ENCODE measurements at regions not wholly inside any gene's neighbourhood (a gene's known extent, or its start where the extent isn't known, plus 50 kb on each side); places are given as distances from the start of the nearest gene placed in this dataset.

- Histone ChIP-seq H3K9ac (ENCODE audit: low read length) (no peak overlapping the region), H4K8ac (ENCODE audit: low read length) (peak overlapping the region; percentile 35), H4K91ac (ENCODE audit: low read length) (no peak overlapping the region), H2BK5ac (ENCODE audit: low read depth, low read length, poor library complexity, severe bottlenecking) (no peak overlapping the region), H3K23ac (ENCODE audit: low read length in 2 of 2) (no peak overlapping the region), H2AFZ (ENCODE audit: low read depth, low read length) (no peak overlapping the region), H2AK5ac (ENCODE audit: low read length, severe bottlenecking) (no peak overlapping the region), H3K27ac (ENCODE audit: low read length, poor library complexity, severe bottlenecking) (no peak overlapping the region), H3K4ac (ENCODE audit: low read depth in 1 of 2, low read length in 2 of 2) (no peak overlapping the region), H3K9me3 (ENCODE audit: control insufficient read depth, low read length) (no peaks in the 10 kb centered on the region), H3K36me3 (ENCODE audit: control insufficient read depth in 1 of 2, insufficient read depth in 2 of 2, low read depth in 1 of 2, low read length in 2 of 2) (no peaks in the 10 kb centered on the region), H3K18ac (ENCODE audit: low read depth in 1 of 2, low read length in 2 of 2) (no peak overlapping the region), H2BK12ac (ENCODE audit: low read length in 2 of 2) (no peak overlapping the region), H3K27me3 (ENCODE audit: control insufficient read depth in 1 of 2, insufficient read depth in 1 of 2, low read length in 2 of 2) (peaks cover 0 to 5% of the 10 kb centered on the region in 2 experiments), H3K4me1 (ENCODE audit: control insufficient read depth, insufficient read depth, low read depth, low read length) (no peaks in the 10 kb centered on the region), H2BK15ac (ENCODE audit: low read depth, poor library complexity, severe bottlenecking) (no peak overlapping the region), H3K4me3 (ENCODE audit: insufficient read depth in 1 of 2, low read depth in 1 of 2, low read length in 2 of 2) (no peak overlapping the region), H3K4me2 (ENCODE audit: low read length, poor library complexity, severe bottlenecking) (no peak overlapping the region), H3K14ac (ENCODE audit: low read length in 2 of 2) (no peak overlapping the region), H2BK120ac (ENCODE audit: low read depth, low read length) (no peak overlapping the region), H3K79me1 (replicated peaks; ENCODE audit: low read length, poor library complexity, severe bottlenecking) (no peaks in the 10 kb centered on the region)
- peak; percentile 3 for DNase-seq
- 69% methylated on average over 8 of the region's 8 CpGs for WGBS
Measured at GRCh38 chr2:165017966-165018596, 62.8 kb upstream of the SLC38A11 start.

GRCh38 chr2:165016772-165017411, 61.6 kb upstream of the SLC38A11 start:
- no peak overlapping the region for H3K4ac ChIP-seq (ENCODE audit: low read depth in 1 of 2, low read length in 2 of 2)
- WGBS: 17% methylated on average over 11 of the region's 15 CpGs
- peak; percentile 80 for DNase-seq
- no peak overlapping the region for H2BK12ac ChIP-seq (ENCODE audit: low read length in 2 of 2)
- H3K18ac ChIP-seq (ENCODE audit: low read depth in 1 of 2, low read length in 2 of 2): no peak overlapping the region
- no peak overlapping the region for H3K4me2 ChIP-seq (ENCODE audit: low read length, poor library complexity, severe bottlenecking)
- no peak overlapping the region for H2AK5ac ChIP-seq (ENCODE audit: low read length, severe bottlenecking)
- no peak overlapping the region for H3K14ac ChIP-seq (ENCODE audit: low read length in 2 of 2)
- H2BK15ac ChIP-seq (ENCODE audit: low read depth, poor library complexity, severe bottlenecking): no peak overlapping the region
- no peak overlapping the region for H4K8ac ChIP-seq (ENCODE audit: low read length)
- peaks cover 0 to 5% of the 10 kb centered on the region in 2 experiments for H3K27me3 ChIP-seq (ENCODE audit: control insufficient read depth in 1 of 2, insufficient read depth in 1 of 2, low read length in 2 of 2)
- peak overlapping the region; percentile 57 for H3K9ac ChIP-seq (ENCODE audit: low read length)
- H2AFZ ChIP-seq (ENCODE audit: low read depth, low read length): no peak overlapping the region
- H4K91ac ChIP-seq (ENCODE audit: low read length): no peak overlapping the region
- no peak overlapping the region for H2BK120ac ChIP-seq (ENCODE audit: low read depth, low read length)
- no peaks in the 10 kb centered on the region for H3K36me3 ChIP-seq (ENCODE audit: control insufficient read depth in 1 of 2, insufficient read depth in 2 of 2, low read depth in 1 of 2, low read length in 2 of 2)
- no peaks in the 10 kb centered on the region for H3K9me3 ChIP-seq (ENCODE audit: control insufficient read depth, low read length)
- no peak overlapping the region for H2BK5ac ChIP-seq (ENCODE audit: low read depth, low read length, poor library complexity, severe bottlenecking)
- H3K27ac ChIP-seq (ENCODE audit: low read length, poor library complexity, severe bottlenecking): no peak overlapping the region
- no peaks in the 10 kb centered on the region for H3K4me1 ChIP-seq (ENCODE audit: control insufficient read depth, insufficient read depth, low read depth, low read length)
- H3K23ac ChIP-seq (ENCODE audit: low read length in 2 of 2): no peak overlapping the region
- no peaks in the 10 kb centered on the region for H3K79me1 ChIP-seq (replicated peaks; ENCODE audit: low read length, poor library complexity, severe bottlenecking)
- H3K4me3 ChIP-seq (ENCODE audit: insufficient read depth in 1 of 2, low read depth in 1 of 2, low read length in 2 of 2): peak overlapping the region in 1 of 2 experiments; percentile 31

GRCh38 chr2:165015052-165015642, 59.8 kb upstream of the SLC38A11 start:
- no peaks in the 10 kb centered on the region for H3K9me3 ChIP-seq (ENCODE audit: control insufficient read depth, low read length)
- H2AFZ ChIP-seq (ENCODE audit: low read depth, low read length): no peak overlapping the region
- H3K27me3 ChIP-seq (ENCODE audit: control insufficient read depth in 1 of 2, insufficient read depth in 1 of 2, low read length in 2 of 2): peaks cover 0 to 5% of the 10 kb centered on the region in 2 experiments
- H3K4me2 ChIP-seq (ENCODE audit: low read length, poor library complexity, severe bottlenecking): no peak overlapping the region
- H3K79me1 ChIP-seq (replicated peaks; ENCODE audit: low read length, poor library complexity, severe bottlenecking): no peaks in the 10 kb centered on the region
- H3K4ac ChIP-seq (ENCODE audit: low read depth in 1 of 2, low read length in 2 of 2): no peak overlapping the region
- H3K23ac ChIP-seq (ENCODE audit: low read length in 2 of 2): no peak overlapping the region
- no peak overlapping the region for H3K27ac ChIP-seq (ENCODE audit: low read length, poor library complexity, severe bottlenecking)
- DNase-seq: peak; percentile 68
- no peak overlapping the region for H3K9ac ChIP-seq (ENCODE audit: low read length)
- no peaks in the 10 kb centered on the region for H3K36me3 ChIP-seq (ENCODE audit: control insufficient read depth in 1 of 2, insufficient read depth in 2 of 2, low read depth in 1 of 2, low read length in 2 of 2)
- no peak overlapping the region for H4K8ac ChIP-seq (ENCODE audit: low read length)
- no peak overlapping the region for H2BK5ac ChIP-seq (ENCODE audit: low read depth, low read length, poor library complexity, severe bottlenecking)
- H4K91ac ChIP-seq (ENCODE audit: low read length): no peak overlapping the region
- no peaks in the 10 kb centered on the region for H3K4me1 ChIP-seq (ENCODE audit: control insufficient read depth, insufficient read depth, low read depth, low read length)
- H2BK12ac ChIP-seq (ENCODE audit: low read length in 2 of 2): no peak overlapping the region
- no peak overlapping the region for H3K4me3 ChIP-seq (ENCODE audit: insufficient read depth in 1 of 2, low read depth in 1 of 2, low read length in 2 of 2)
- H3K18ac ChIP-seq (ENCODE audit: low read depth in 1 of 2, low read length in 2 of 2): no peak overlapping the region
- no peak overlapping the region for H3K14ac ChIP-seq (ENCODE audit: low read length in 2 of 2)
- WGBS: 29% methylated on average over 3 of the region's 4 CpGs
- no peak overlapping the region for H2BK120ac ChIP-seq (ENCODE audit: low read depth, low read length)
- H2AK5ac ChIP-seq (ENCODE audit: low read length, severe bottlenecking): no peak overlapping the region
- H2BK15ac ChIP-seq (ENCODE audit: low read depth, poor library complexity, severe bottlenecking): no peak overlapping the region

GRCh38 chr2:165013944-165014619, 58.8 kb upstream of the SLC38A11 start:
- H2AK5ac ChIP-seq (ENCODE audit: low read length, severe bottlenecking): no peak overlapping the region

More at GRCh38 chr2:165013944-165014619, 58.8 kb upstream of the SLC38A11 start:
- Histone ChIP-seq H4K8ac (ENCODE audit: low read length) (no peak overlapping the region), H3K4me2 (ENCODE audit: low read length, poor library complexity, severe bottlenecking) (no peak overlapping the region), H2BK120ac (ENCODE audit: low read depth, low read length) (no peak overlapping the region), H3K36me3 (ENCODE audit: control insufficient read depth in 1 of 2, insufficient read depth in 2 of 2, low read depth in 1 of 2, low read length in 2 of 2) (no peaks in the 10 kb centered on the region), H2AFZ (ENCODE audit: low read depth, low read length) (no peak overlapping the region), H3K4me3 (ENCODE audit: insufficient read depth in 1 of 2, low read depth in 1 of 2, low read length in 2 of 2) (no peak overlapping the region), H3K9ac (ENCODE audit: low read length) (no peak overlapping the region), H3K18ac (ENCODE audit: low read depth in 1 of 2, low read length in 2 of 2) (no peak overlapping the region), H2BK15ac (ENCODE audit: low read depth, poor library complexity, severe bottlenecking) (no peak overlapping the region), H3K14ac (ENCODE audit: low read length in 2 of 2) (no peak overlapping the region), H3K27ac (ENCODE audit: low read length, poor library complexity, severe bottlenecking) (no peak overlapping the region), H3K27me3 (ENCODE audit: control insufficient read depth in 1 of 2, insufficient read depth in 1 of 2, low read length in 2 of 2) (peaks cover 0 to 5% of the 10 kb centered on the region in 2 experiments), H3K79me1 (replicated peaks; ENCODE audit: low read length, poor library complexity, severe bottlenecking) (no peaks in the 10 kb centered on the region), H3K4ac (ENCODE audit: low read depth in 1 of 2, low read length in 2 of 2) (no peak overlapping the region), H3K9me3 (ENCODE audit: control insufficient read depth, low read length) (no peaks in the 10 kb centered on the region), H3K23ac (ENCODE audit: low read length in 2 of 2) (no peak overlapping the region), H2BK12ac (ENCODE audit: low read length in 2 of 2) (no peak overlapping the region), H4K91ac (ENCODE audit: low read length) (no peak overlapping the region), H3K4me1 (ENCODE audit: control insufficient read depth, insufficient read depth, low read depth, low read length) (peaks cover 1% of the 10 kb centered on the region), H2BK5ac (ENCODE audit: low read depth, low read length, poor library complexity, severe bottlenecking) (no peak overlapping the region)
- no peak for DNase-seq
- WGBS: 73% methylated on average over 1 of the region's 1 CpG

Data from mesenchymal stem cell (in vitro differentiated cells and primary cell).